GM19372 (cell line): ENCODE measurements at regions not wholly inside any gene's neighbourhood (a gene's known extent, or its start where the extent isn't known, plus 50 kb on each side); places are given as distances from the start of the nearest gene placed in this dataset.

ENCODE experiments used
- ATAC-seq: cut with Tn5 transposase; IDR thresholded peaks from one replicate; pipeline ENCODE4 v1.9.1; 2021; ENCODE audit warnings: mild to moderate bottlenecking, low read depth, moderate library complexity; ENCODE audit not compliant: unreplicated experiment

GRCh38 chr3:159928071-159928491 lies 60.6 kb upstream of the IL12A start:
- no peak for ATAC-seq

- no peak for ATAC-seq
Observed at GRCh38 chr3:159928666-159929065, 60.0 kb upstream of the IL12A start.

GRCh38 chr3:159929171-159930141 lies 59.2 kb upstream of the IL12A start:
- ATAC-seq: peak; percentile 73

- no peak for ATAC-seq
Observed at GRCh38 chr3:159934216-159934615, 54.4 kb upstream of the IL12A start.

GRCh38 chr3:159936541-159936940 lies 52.1 kb upstream of the IL12A start:
- no peak for ATAC-seq

- ATAC-seq: no peak
Observed at GRCh38 chr3:159937561-159938166, 51.0 kb upstream of the IL12A start.

GRCh38 chr3:159938714-159939113 lies 49.9 kb upstream of the IL12A start:
- no peak for ATAC-seq
